ENCODE measurements at regions not wholly inside any gene's neighbourhood (a gene's known extent, or its start where the extent isn't known, plus 50 kb on each side); places are given as distances from the start of the nearest gene placed in this dataset.

DNA sequence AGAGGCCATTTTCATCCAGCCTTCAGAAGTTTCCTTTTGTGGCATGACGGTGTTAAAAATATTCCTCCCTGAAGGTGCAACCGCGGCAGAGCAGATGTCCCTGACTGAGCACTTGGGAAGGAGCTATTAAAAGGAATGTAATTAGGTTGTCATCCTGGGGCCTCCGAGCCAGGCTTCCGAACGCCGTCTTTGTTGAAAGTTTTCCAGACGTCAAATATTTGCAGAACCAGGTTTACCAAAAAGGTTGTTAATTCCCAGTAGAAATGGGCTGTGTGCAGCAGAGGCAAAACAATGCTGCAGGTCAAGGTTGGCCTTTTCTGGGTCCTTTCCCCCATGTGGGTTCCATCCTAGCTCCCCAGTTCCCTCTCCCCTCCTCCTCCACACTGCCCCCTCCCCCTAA, 88.8 kb upstream of the CALM2 start:
- DNase-seq (ENCODE audit: low spot score) = no peak

DNA sequence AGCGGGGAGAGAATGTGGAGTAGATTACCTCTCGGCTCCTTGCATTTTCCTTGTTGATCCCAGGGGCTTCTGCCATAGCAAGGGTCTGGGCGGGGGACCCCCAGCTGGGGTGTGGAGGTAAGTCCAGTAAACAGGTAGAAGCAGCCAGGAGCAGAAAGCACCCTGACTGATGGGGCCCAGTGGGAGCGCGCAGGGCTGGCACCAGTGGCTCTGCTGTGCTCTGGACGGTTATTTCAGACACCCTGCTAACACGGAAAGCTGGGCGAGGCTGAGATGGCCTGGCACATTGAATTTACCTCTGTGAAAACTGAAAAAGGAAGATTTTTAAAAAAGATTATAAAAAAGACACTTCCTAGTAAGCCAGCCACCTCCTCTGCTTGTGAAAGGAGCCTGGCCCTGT, 88.4 kb upstream of the CALM2 start:
- no peak for DNase-seq (ENCODE audit: low spot score)

DNA sequence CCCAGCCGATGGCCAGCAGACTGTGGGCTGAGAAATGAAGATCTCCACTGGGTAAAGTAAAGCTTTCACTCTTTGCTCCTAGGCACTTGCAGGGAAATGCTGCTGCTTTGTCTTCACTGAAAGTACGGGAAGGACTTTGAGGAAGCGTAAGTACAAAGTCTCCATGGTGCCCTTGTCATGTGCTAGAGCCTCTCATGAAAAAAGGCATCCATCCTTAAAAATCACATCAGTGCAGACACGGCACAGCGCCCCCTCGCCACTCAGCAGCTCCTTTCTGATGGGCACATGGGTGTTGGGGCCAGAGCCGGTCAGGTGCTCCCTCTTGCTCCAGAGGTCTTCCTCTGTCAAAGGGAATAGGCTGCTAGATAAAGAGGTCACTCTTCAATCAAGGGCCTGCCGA, 87.8 kb upstream of the CALM2 start:
- no peak for DNase-seq (ENCODE audit: low spot score)

DNA sequence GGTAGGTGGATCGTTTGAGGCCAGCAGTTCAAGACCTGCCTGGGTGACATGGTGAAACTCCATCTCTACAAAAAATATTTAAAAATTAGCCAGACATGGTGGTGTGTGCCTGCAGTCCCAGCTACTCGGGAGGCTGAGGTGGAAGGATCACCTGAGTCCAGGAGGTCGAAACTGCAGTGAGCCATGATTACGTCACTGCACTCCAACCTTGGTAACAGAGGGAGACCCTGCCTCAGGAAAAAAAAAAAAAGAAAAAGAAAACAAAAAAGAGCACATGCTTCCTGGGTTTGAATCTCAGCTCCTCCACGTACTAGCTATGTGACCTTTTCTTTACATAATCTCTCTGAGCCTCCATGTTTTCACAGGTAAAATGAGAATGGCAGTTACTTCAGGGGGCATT, 86.3 kb upstream of the CALM2 start:
- no peak for DNase-seq (ENCODE audit: low spot score)

DNA sequence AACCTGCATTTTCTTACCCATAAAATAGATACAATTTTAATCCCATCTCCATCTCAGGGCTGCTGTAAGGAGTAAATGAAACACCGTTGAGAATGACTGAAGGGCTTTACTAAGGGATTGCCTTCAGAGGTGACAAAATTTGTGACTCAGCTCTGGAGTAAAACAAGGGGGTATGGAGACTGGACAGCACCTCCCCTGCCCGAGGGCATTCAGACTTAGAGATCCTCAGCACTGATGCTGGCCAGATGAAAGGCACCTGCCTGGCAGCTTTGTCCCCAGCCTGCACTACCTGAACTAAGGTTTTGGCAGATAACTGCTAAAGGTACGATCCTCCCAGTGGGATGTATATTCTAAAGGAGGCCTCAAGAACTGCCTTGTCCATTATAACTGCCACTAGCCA, 84.7 kb upstream of the CALM2 start:
- no peak for DNase-seq (ENCODE audit: low spot score)

DNA sequence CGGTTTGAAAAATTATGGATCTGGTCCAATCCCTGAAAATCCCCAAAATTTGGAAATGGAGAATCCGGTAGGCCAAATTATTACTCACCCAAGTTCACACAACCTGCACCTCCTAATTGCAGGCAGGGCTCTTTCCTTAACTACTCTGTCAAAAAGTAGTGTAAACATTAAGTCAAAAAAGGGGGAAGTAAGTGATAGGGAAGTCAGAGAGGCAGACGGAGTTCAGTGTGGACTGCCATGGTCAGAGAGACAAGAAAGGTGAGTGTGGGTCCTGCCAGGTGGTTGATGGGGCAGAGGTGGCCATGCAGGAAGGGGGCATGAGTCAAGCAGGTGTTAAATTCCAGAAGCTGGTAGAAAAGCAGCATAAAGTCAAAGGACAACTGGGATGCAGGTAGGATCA, 83.5 kb upstream of the CALM2 start:
- DNase-seq (ENCODE audit: low spot score) = no peak

DNA sequence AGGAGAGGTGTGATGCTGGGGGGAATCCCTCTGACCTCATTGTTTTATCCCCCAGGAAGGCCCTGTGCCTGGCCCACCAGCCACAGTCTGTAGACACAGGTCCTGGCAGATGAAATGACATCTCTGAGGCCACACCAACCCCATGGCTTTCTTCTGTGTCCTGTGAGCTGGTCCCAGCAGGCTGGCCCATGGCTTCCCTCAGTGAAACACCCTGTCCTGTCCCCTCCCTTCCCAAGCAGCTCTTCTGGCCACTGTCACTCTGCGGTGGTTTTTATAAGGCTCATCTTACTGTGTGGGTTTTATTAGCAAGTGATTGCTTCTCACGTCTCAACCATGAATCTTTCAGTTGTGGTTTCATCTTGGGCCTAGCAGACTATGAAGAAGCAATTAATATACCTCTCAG, 81.6 kb upstream of the CALM2 start:
- DNase-seq (ENCODE audit: low spot score) = no peak

DNA sequence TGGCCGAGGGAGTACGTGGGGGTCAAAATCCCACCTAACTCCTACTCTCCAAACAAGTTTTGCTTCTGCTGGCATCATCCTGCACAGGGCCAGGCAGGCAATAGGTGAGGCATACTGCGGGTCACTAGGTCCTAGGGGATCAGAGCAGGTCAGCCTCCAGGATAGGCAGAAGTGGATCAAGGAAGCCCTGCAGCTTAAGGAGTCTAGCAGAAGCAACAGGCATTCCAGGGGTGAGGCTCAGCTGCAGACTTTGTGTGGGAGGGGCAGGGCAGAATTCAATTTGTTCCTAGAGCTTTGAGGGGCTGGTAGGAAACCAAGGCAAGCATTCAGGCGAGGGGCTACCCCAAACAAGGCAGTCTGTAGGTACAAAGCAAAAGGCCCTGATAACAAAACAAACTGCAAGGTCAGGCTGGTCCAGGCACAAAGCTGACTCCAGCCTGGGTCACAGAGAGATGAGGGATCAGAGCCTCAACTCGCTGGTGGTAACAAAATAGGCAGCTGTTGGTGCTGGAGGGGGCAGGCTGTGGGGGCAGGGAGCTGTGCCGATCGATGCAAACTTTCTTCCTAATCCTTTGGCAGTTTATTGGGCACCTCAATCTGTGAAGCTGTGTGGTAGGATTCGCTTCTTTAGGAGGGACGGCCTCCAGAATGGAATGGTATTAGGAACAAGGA, 80.2 kb upstream of the CALM2 start:
- DNase-seq (ENCODE audit: low spot score) = no peak

DNA sequence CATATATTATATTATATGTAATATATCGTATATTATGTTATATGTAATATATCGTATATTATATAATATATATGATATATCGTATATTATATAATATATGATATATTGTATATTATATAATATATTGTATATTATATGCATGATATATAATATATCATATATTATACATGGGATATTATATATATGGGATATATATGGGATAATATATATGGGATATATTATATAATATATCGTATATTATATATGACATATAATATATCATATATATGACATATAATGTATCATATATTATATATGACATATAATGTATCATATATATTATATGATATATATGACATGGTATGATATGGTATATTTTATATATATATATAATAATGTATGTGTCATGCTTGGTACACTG, 79.5 kb upstream of the CALM2 start:
- no peak for DNase-seq (ENCODE audit: low spot score)

DNA sequence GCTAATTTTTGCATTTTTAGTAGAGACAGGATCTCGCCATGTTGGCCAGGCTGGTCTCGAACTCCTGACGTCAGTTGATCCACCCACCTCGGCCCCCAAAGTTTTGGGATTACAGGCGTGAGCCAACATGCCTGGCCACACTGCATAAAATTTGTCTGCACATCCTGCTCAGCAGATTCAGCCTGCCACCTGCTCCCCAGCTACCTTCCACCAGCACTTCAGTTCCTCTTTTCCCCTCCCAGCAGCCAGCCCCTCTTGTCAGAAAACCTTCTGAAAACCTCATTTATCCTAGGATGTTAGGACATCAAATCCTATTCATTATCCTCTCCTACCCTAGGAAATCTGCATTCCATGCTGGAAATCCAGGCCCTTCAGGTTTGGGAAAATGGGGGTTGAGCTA, 78.2 kb upstream of the CALM2 start:
- no peak for DNase-seq (ENCODE audit: low spot score)

DNA sequence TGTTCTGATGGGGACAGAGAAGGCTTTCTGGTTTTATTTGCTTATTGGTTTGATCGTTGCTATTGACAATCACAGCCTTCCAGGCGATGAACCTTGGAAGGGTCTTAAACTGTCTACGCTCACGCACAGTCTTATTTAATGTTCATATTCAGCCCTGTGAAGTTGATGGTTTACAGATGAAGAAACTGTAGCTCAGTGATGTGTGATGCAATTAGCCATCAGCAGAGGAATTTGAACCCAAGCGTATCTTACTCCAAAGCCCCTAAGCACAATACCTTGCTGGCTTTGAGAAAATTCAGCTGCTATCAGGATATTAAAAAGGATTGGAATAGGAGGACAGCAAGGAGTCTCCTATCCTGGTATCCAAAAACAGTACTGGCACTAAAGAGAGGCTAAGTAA, 77.1 kb upstream of the CALM2 start:
- DNase-seq (ENCODE audit: low spot score) = no peak

DNA sequence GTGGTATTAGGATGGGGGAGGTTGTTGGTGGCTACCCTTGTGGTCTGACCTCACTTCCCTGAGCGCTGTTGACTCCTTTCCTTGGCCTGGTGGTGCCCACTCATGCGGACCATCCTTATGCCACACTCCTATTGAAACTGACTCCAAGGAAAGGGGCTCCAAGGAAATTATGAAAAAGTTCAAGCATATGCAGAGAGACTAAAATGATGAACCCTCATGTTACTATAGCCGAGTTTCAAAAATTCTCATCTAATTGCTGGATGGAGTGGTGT, 75.0 kb upstream of the CALM2 start:
- no peak for DNase-seq (ENCODE audit: low spot score)

DNA sequence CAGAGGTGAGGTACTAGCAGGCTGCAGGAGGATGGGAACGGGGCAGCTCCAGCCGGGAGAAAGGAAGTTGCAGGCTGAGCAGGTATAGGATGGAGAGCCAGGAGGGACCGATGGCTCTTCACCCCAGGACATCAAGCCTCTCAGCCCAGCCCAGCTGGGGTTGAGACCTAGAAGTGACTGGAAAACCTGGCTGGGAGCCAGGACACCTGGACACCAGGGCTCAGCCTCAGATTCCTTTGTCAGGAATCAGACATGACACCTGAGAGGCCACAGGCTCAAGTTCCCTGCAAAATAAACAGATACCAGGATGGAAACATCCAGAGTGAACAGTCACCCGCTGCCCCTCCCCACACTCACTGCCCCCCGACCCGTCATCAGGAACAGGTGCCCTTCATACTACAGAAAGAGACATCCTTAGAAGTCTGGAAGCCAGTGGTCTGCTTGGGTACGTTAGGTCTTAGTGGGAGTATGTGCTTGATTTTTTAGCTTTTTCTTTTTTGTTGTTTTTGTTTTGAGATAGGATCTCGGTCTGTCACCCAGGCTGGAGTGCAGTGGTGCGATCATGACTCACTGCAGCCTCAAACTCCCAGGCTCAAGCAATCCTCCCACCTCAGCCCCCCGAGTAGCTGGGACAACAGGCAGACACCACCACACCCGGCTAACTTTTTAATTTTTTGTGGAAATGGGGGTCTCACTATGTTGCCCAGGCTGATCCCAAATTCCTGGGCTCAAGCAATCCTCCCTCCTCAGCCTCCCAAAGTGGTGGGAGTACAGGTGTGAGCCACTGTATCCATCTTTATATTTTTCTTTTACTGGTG, 74.5 kb upstream of the CALM2 start:
- DNase-seq (ENCODE audit: low spot score) = no peak

DNA sequence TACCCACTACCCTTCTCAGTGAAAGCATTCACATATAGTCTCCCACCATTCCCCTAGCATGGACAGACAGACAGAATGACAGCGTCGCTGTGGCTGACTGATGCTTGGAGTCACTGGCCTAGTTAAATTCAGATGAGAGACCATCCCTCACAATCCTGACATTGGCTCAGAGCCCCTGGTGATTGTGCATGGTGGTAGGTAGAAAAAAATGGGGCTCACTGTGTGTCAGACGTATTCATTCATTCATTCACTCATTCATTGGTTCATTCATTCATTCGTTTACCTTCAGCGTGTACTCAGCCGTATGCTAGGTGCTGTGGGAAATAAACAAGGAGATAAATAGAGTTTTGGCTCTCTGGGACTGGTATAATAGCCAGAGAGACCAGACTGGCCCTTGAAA, 73.6 kb upstream of the CALM2 start:
- no peak for DNase-seq (ENCODE audit: low spot score)

DNA sequence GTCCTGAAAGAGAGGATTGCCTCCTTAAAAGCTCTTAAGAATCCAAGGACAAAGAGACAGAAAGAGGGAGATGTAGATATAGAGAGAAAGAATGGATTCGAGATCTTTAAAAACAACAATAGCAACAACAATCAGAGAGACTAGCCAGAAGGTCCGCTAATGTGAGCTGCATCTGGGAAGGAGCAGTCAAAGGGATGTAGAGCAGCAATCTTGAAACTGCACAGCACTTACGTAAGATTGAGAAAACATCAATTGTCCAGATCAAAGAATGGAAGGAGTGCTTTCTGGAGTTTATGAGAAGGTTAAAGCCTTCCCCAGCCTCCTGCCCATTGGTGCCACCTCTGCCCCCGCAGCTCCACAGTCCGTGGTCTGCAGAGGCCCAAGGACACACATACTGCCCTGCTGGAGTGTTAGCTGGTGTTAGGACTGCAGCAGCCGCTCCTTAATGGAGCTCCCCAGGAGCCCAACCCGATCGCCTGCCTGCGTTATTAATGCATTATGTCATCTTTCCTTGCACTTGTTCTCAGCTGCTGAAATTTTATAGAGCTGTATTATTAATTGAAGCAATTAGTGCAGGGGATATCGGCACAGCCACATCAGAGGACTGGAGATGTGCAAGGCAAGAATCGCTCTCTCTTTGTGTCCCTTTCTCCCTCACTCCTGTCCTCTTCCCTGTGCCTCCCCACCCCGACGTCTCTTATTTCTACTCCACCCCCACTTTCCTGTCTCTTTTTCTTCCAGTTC, 73.0 kb upstream of the CALM2 start:
- no peak for DNase-seq (ENCODE audit: low spot score)

DNA sequence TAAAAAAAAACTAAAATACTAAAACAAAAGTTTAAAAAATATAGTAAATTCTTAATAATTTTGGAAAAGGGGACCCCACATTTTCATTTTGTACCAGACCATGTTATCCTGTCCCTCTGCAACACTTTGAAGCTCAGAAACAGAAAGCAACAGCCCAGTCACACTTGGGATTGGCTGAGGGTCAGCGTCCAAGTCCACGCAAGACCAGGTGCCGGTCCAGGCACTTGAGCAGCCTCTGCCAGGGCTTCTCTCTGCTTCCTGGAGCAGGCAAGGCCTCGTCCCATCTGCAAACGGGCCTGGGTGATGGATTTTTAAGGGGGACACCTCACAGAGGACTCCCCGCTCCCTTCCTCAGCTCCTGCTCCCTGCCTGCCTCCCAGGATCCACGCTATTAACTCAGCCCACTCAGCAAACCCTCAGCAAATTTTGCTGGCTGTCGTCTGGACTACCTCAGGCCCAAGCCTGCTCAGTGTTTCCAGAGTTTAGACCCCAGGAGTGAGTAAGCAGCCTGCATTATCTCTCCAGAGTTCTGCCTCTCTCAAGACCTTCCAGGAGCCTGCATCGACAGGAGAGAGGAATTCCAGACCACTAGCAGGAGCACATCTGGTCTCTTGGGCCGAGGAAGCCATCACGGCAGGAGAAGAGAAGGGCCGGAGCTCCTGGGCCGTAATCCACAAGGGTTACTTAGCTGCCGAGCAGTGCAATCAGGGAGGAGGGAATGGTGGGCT, 67.4 kb upstream of the CALM2 start:
- DNase-seq (ENCODE audit: low spot score) = no peak

DNA sequence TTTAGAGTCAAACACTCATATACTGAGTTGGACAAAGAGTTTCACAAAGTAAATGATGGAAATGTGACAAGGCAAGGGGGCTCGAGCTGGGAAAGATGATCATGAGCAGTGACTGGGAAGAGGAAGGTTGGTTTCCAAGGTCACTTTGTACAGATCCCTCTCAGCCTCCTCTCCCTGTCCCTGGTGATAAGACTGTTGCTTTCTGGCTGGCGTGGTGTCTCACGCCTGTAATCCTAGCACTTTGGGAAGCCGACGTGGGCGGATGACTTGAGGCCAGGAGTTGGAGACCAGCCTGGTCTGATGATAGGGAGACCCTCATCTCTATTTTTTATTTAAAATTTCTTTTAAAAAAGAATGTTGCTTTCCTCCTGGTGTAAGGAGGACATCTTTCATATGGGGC, 65.4 kb upstream of the CALM2 start:
- DNase-seq (ENCODE audit: low spot score) = no peak

DNA sequence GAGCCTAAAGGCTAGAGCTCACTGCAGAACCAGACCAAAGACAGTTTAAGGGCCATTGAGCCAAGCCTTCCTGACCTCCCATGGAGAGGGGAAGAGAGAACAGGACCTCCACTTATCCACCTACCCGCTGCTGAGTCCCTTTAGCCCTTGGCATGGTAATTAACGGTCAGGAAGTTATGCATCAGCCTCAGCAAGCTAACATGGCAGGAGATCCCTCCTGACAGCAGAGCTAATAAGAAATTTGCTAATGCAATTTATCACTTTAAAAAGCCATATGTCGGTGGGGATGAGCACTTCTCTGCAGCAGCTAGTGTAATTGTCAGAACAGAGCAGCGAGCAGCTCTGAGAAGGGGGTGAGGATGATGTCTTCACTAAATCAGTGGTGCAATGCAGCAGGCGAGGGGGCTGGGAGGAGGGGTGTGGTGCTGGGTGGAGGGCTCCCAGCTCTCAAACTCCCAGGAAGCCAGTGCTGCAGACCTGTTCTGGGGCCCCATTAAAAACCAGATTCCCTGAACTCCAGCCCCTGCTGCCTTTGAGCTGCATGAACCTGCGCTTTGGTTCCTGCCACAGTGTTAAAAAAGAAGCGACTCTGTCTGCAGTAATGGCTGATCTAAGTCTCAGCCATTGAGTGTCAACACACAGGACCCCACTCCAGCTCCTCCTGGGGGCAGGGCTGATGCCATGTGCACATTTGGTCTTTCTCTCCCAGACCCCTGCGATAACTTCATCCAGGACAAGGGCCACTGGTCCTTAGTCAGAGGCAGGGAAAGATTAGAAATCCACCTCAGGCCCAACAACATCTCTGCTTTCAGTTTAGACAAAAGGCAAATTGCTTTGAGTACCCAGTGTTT, 63.0 kb upstream of the CALM2 start:
- no peak for DNase-seq (ENCODE audit: low spot score)

DNA sequence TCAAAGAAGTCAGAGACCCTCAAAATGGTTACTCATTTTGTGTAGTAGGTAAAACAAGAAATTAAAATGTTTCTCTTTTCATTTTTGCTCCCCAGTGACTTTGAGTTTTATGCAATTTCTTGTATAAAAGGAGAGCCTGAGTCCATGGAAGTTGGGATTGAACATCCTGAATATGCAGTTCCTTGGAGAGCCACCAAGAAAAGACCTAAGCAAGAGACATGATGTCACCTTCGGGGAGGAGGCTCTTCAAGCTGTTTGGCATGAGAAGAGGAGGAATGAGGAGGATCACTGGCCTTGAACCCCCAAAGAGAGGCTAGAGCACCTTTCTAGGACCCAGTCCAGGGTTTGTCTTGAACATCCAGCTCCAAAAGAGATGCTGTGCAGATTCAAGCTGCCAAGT, 62.3 kb upstream of the CALM2 start:
- no peak for DNase-seq (ENCODE audit: low spot score)

DNA sequence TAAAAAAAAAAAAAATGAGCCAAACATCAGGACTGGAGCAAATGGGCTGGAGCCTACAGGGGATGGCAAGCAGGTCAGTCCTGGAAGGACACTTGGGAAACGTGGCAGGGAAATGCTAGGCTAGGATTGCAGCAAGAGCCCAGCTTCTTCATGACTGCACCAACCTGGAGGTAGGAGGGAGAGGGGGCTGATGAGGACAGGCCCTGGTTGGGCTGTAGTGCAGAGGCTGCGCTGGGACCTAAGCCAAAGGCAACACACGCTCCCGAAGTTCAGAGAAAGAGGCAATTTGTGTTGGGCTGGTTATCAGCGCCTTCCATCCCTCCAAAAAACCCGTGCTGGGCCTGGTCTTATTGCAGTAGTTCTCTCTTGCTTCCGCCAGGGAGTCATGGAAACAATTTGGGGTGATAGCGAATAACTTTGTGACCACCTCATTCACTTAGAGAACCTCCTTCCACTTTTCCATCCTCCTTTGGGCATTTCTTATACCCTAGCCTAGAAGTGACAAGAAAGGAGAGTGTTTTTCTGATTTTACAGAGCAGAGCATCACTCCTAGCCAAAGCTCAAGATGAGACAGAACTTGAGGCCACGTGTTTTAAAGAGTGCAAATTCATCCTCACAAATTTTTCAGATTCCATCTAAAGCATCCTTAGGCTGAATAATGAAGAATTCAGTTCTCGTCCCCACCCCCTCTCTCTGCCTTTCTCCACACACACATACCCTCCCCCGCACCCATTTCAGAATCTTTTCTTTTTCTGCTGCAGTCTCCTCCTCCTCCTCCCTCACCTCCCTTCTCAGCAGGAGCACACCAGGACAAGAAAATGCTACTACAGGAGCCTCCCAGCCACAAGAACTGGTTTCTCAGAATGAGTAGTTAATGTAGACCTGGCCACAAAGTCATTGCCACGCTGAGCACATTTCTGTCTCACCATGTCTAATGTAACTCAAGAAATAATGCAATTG, 61.3 kb upstream of the CALM2 start:
- DNase-seq (ENCODE audit: low spot score) = no peak

All from hematopoietic multipotent progenitor cell treated with erythropoietin and hydrocortisone succinate and interleukin-3 and kit ligand, for 15 days (in vitro differentiated cells).